ENCODE measurements at regions not wholly inside any gene's neighbourhood (a gene's known extent, or its start where the extent isn't known, plus 50 kb on each side); places are given as distances from the start of the nearest gene placed in this dataset.

DNA sequence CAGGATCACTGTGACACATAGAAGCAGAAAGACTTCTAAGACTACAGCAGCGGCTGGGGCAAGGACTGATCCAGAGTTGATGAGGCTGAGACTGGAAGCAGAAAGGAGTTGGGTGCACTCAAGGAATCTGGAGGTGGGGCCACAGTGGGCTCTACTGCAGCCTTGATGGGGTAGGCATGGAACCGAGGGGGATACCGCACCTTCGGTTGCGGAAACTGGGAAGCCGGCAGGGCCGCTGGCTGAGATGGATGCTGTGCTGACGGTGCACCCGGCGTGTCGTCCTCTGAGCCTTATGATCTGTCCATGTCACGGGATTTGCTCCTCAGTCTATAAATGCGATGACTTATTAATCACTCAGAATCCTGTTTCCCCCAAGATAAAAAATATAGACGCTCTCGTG lies 473.5 kb upstream of the MYT1L start:
- TF ChIP-seq, protein P1, sequence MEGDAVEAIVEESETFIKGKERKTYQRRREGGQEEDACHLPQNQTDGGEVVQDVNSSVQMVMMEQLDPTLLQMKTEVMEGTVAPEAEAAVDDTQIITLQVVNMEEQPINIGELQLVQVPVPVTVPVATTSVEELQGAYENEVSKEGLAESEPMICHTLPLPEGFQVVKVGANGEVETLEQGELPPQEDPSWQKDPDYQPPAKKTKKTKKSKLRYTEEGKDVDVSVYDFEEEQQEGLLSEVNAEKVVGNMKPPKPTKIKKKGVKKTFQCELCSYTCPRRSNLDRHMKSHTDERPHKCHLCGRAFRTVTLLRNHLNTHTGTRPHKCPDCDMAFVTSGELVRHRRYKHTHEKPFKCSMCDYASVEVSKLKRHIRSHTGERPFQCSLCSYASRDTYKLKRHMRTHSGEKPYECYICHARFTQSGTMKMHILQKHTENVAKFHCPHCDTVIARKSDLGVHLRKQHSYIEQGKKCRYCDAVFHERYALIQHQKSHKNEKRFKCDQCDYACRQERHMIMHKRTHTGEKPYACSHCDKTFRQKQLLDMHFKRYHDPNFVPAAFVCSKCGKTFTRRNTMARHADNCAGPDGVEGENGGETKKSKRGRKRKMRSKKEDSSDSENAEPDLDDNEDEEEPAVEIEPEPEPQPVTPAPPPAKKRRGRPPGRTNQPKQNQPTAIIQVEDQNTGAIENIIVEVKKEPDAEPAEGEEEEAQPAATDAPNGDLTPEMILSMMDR (IDR thresholded peaks at IDR 0.05): no peak
- TF ChIP-seq POLR2AphosphoS5 (IDR thresholded peaks at IDR 0.05) (no peak), POLR2A (IDR thresholded peaks at IDR 0.05) (no peak)
